B cell (primary cell): ENCODE measurements at regions not wholly inside any gene's neighbourhood (a gene's known extent, or its start where the extent isn't known, plus 50 kb on each side); places are given as distances from the start of the nearest gene placed in this dataset.

Experiments
- EZH2 ChIP-seq: IDR thresholded peaks from 2 replicates; pipeline ENCODE4 v1.6.1; 2012; ENCODE audit warnings: borderline replicate concordance, low read depth, mild to moderate bottlenecking, moderate library complexity, low read length; ENCODE audit not compliant: insufficient read depth, poor library complexity, severe bottlenecking
- TF ChIP-seq, protein P1 (sequence below): fragments of 200-600 bp; IDR thresholded peaks from one replicate; pipeline ENCODE4 v1.8.0; 2022; ENCODE audit warnings: antibody characterized with exemption, mild to moderate bottlenecking

- TF ChIP-seq, protein P1, sequence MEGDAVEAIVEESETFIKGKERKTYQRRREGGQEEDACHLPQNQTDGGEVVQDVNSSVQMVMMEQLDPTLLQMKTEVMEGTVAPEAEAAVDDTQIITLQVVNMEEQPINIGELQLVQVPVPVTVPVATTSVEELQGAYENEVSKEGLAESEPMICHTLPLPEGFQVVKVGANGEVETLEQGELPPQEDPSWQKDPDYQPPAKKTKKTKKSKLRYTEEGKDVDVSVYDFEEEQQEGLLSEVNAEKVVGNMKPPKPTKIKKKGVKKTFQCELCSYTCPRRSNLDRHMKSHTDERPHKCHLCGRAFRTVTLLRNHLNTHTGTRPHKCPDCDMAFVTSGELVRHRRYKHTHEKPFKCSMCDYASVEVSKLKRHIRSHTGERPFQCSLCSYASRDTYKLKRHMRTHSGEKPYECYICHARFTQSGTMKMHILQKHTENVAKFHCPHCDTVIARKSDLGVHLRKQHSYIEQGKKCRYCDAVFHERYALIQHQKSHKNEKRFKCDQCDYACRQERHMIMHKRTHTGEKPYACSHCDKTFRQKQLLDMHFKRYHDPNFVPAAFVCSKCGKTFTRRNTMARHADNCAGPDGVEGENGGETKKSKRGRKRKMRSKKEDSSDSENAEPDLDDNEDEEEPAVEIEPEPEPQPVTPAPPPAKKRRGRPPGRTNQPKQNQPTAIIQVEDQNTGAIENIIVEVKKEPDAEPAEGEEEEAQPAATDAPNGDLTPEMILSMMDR, result no peak
- TF ChIP-seq EZH2, result no peak
These were observed 152.6 kb upstream of the EXOC2 start for GRCh38 chr6:845566-845965.
